ENCODE measurements at regions not wholly inside any gene's neighbourhood (a gene's known extent, or its start where the extent isn't known, plus 50 kb on each side); places are given as distances from the start of the nearest gene placed in this dataset.

DNA sequence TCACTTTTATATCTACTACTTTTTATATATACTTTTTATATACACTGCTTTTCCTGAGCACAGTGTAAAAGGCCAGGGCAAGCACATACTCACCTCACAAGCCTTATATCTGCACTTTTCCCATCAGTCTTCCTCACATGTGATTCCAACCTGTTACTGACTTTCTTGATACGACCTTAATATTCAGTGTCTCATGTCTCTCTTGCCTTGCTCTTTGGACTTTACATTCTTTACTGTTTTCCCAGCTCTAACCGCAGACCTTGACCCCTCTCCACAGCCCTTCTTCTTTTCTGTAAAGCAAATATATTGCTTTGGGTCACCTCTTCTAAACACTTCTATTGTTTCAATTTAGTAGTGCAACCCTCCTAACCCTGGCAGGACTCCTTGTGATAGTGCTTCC, 353.1 kb upstream of the ANO5 start:
- Histone ChIP-seq H3K27ac (ENCODE audit: low read depth, low read length) (no peak overlapping the region), H3K4me2 (ENCODE audit: insufficient read depth, low read length) (no peak overlapping the region), H3K79me2 (ENCODE audit: insufficient read depth, low read length) (no peaks in the 10 kb centered on the region), H2AFZ (ENCODE audit: low read length) (no peak overlapping the region), H3K9me3 (ENCODE audit: low read depth, low read length) (peaks cover 8% of the 10 kb centered on the region), H4K20me1 (ENCODE audit: insufficient read depth, low read length) (no peaks in the 10 kb centered on the region), H3K36me3 (ENCODE audit: insufficient read depth, low read length) (no peaks in the 10 kb centered on the region), H3K27me3 (ENCODE audit: insufficient read depth, low read length) (no peaks in the 10 kb centered on the region), H3K4me3 (ENCODE audit: insufficient read depth, low read length) (no peak overlapping the region), H3K4me1 (ENCODE audit: insufficient read depth, low read length) (no peaks in the 10 kb centered on the region)
- no peak for DNase-seq (ENCODE audit: insufficient read length, low spot score, missing footprints)
- TF ChIP-seq, protein P1, sequence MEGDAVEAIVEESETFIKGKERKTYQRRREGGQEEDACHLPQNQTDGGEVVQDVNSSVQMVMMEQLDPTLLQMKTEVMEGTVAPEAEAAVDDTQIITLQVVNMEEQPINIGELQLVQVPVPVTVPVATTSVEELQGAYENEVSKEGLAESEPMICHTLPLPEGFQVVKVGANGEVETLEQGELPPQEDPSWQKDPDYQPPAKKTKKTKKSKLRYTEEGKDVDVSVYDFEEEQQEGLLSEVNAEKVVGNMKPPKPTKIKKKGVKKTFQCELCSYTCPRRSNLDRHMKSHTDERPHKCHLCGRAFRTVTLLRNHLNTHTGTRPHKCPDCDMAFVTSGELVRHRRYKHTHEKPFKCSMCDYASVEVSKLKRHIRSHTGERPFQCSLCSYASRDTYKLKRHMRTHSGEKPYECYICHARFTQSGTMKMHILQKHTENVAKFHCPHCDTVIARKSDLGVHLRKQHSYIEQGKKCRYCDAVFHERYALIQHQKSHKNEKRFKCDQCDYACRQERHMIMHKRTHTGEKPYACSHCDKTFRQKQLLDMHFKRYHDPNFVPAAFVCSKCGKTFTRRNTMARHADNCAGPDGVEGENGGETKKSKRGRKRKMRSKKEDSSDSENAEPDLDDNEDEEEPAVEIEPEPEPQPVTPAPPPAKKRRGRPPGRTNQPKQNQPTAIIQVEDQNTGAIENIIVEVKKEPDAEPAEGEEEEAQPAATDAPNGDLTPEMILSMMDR (IDR thresholded peaks at IDR 0.05; ENCODE audit: extremely low read depth, low read depth, low read length), result no peak

DNA sequence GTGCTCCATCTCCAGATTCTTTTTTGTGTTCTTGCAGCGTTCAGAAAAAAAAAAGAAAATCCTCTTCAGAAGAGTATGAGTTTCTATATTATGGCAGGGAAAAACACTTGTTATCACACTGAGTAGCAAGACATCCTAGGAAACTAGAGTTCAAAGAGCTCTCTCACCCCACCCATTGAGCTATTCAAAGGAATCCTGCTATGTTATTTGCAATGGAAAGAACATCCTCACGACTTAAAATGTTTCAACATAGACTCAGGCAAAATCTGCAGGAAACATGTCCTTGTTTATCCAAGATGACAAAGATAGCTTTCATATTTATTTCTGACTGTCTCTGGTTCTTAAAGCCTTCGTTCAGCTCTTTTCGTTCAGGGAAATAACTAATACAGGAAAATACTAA, 331.6 kb upstream of the ANO5 start:
- Histone ChIP-seq H3K79me2 (ENCODE audit: insufficient read depth, low read length) (no peaks in the 10 kb centered on the region), H3K36me3 (ENCODE audit: insufficient read depth, low read length) (no peaks in the 10 kb centered on the region), H2AFZ (ENCODE audit: low read length) (no peak overlapping the region), H4K20me1 (ENCODE audit: insufficient read depth, low read length) (no peaks in the 10 kb centered on the region), H3K27me3 (ENCODE audit: insufficient read depth, low read length) (no peaks in the 10 kb centered on the region), H3K4me1 (ENCODE audit: insufficient read depth, low read length) (no peaks in the 10 kb centered on the region), H3K4me3 (ENCODE audit: insufficient read depth, low read length) (no peak overlapping the region), H3K4me2 (ENCODE audit: insufficient read depth, low read length) (no peak overlapping the region), H3K9me3 (ENCODE audit: low read depth, low read length) (no peaks in the 10 kb centered on the region), H3K27ac (ENCODE audit: low read depth, low read length) (no peak overlapping the region)
- DNase-seq (ENCODE audit: insufficient read length, low spot score, missing footprints), result no peak
- TF ChIP-seq, protein P1 (IDR thresholded peaks at IDR 0.05; ENCODE audit: extremely low read depth, low read depth, low read length), result no peak

DNA sequence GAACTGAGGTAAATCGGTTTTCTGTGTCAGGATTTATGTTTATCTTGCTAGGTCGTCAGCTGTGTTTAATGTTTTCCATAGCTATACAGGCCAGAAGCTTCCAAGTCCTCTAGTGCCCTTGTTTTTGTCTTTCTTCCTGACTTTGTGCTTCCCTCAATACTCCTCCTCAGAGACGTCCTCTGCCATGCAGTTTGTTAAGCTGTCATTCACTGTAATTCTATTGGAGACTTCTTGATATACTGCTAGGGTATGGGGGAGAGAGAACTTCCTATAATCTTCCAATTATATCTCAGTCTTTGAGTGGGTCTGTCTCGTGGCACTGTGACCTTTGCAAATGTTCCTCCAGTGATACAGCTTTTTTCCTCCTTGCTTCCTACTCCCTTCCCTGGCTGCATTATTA, 327.3 kb upstream of the ANO5 start:
- no peak overlapping the region for H3K4me3 ChIP-seq (ENCODE audit: insufficient read depth, low read length)
- TF ChIP-seq, protein P1 (IDR thresholded peaks at IDR 0.05; ENCODE audit: extremely low read depth, low read depth, low read length), result no peak
- H3K27me3 ChIP-seq (ENCODE audit: insufficient read depth, low read length), result no peaks in the 10 kb centered on the region
- DNase-seq (ENCODE audit: insufficient read length, low spot score, missing footprints), result no peak
- no peaks in the 10 kb centered on the region for H3K9me3 ChIP-seq (ENCODE audit: low read depth, low read length)
- H3K27ac ChIP-seq (ENCODE audit: low read depth, low read length), result no peak overlapping the region
- no peak overlapping the region for H3K4me2 ChIP-seq (ENCODE audit: insufficient read depth, low read length)
- no peaks in the 10 kb centered on the region for H4K20me1 ChIP-seq (ENCODE audit: insufficient read depth, low read length)
- no peaks in the 10 kb centered on the region for H3K79me2 ChIP-seq (ENCODE audit: insufficient read depth, low read length)
- no peak overlapping the region for H2AFZ ChIP-seq (ENCODE audit: low read length)
- H3K36me3 ChIP-seq (ENCODE audit: insufficient read depth, low read length), result no peaks in the 10 kb centered on the region
- H3K4me1 ChIP-seq (ENCODE audit: insufficient read depth, low read length), result no peaks in the 10 kb centered on the region

DNA sequence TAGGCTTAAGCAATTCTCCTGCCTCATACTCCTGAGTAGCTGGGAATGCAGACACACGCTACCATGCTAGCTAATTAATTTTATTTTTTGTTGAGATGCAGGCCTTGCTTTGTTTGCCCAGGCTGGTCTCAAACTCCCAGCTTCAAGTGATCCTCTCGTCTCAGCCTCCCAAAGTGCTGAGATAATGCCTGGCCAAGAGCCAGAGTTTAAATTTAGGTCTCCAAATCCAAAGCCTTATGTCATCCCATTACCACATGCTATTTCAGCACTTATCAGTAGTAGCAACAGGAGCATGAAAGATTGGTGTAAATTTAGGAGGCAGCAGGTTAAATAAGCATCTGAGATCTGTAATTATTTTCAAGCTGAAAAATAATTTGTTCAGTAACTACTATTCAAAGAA, 326.1 kb upstream of the ANO5 start:
- TF ChIP-seq, protein P1 (IDR thresholded peaks at IDR 0.05; ENCODE audit: extremely low read depth, low read depth, low read length), result no peak
- Histone ChIP-seq H3K27ac (ENCODE audit: low read depth, low read length) (no peak overlapping the region), H3K36me3 (ENCODE audit: insufficient read depth, low read length) (no peaks in the 10 kb centered on the region), H3K4me2 (ENCODE audit: insufficient read depth, low read length) (no peak overlapping the region), H3K27me3 (ENCODE audit: insufficient read depth, low read length) (no peaks in the 10 kb centered on the region), H4K20me1 (ENCODE audit: insufficient read depth, low read length) (no peaks in the 10 kb centered on the region), H3K79me2 (ENCODE audit: insufficient read depth, low read length) (no peaks in the 10 kb centered on the region), H3K4me3 (ENCODE audit: insufficient read depth, low read length) (no peak overlapping the region), H3K9me3 (ENCODE audit: low read depth, low read length) (no peaks in the 10 kb centered on the region), H3K4me1 (ENCODE audit: insufficient read depth, low read length) (no peaks in the 10 kb centered on the region), H2AFZ (ENCODE audit: low read length) (no peak overlapping the region)
- no peak for DNase-seq (ENCODE audit: insufficient read length, low spot score, missing footprints)

Data from osteoblast (primary cell).